Ishikawa (cell line): ENCODE measurements at regions not wholly inside any gene's neighbourhood (a gene's known extent, or its start where the extent isn't known, plus 50 kb on each side); places are given as distances from the start of the nearest gene placed in this dataset.

Experiments used
- CEBPB ChIP-seq: IDR thresholded peaks from 2 replicates; pipeline ENCODE4 v1.6.1; 2012
- EGR1 ChIP-seq: IDR thresholded peaks from 2 replicates; pipeline ENCODE4 v1.6.1; 2012
- EP300 ChIP-seq: IDR thresholded peaks from 2 replicates; pipeline ENCODE4 v1.6.1; 2012; ENCODE audit warnings: borderline replicate concordance
- FOXM1 ChIP-seq: IDR thresholded peaks from 2 replicates; pipeline ENCODE4 v1.6.1; 2012; ENCODE audit warnings: low read depth, borderline replicate concordance
- RAD21 ChIP-seq: IDR thresholded peaks from 2 replicates; pipeline ENCODE4 v1.6.1; 2012; ENCODE audit warnings: low read depth
- YY1 ChIP-seq: IDR thresholded peaks from 2 replicates; pipeline ENCODE4 v1.6.1; 2012; ENCODE audit warnings: low read depth
- TF ChIP-seq, protein P1 (sequence below): IDR thresholded peaks from 2 replicates; pipeline ENCODE4 v1.6.1; 2012; ENCODE audit warnings: low read depth, mild to moderate bottlenecking

DNA sequence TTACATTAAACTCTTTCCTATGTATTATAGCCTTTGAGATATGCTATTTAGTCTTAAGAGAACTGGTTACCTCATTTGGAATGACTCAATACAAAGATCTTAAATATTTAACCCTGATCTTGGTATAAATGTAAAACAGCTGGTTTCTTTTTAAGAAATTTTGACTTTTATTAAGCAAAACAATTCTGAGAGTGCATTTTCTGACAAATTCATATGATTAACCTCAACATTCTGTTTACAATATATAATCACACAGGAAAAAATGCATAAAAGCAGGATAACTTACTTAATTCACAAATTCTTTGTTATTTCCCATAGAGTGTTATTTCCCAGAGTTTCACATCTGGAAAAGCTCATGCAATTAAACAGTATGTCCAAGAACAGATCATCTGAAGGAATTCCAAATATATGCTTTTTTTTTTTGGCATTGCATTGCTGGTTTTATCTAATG is 400.4 kb upstream of the THBS1 start:
- no peak for TF ChIP-seq FOXM1
- TF ChIP-seq RAD21 = no peak
- no peak for TF ChIP-seq EGR1
- TF ChIP-seq CEBPB = no peak
- no peak for TF ChIP-seq YY1
- no peak for TF ChIP-seq EP300
- TF ChIP-seq, protein P1, sequence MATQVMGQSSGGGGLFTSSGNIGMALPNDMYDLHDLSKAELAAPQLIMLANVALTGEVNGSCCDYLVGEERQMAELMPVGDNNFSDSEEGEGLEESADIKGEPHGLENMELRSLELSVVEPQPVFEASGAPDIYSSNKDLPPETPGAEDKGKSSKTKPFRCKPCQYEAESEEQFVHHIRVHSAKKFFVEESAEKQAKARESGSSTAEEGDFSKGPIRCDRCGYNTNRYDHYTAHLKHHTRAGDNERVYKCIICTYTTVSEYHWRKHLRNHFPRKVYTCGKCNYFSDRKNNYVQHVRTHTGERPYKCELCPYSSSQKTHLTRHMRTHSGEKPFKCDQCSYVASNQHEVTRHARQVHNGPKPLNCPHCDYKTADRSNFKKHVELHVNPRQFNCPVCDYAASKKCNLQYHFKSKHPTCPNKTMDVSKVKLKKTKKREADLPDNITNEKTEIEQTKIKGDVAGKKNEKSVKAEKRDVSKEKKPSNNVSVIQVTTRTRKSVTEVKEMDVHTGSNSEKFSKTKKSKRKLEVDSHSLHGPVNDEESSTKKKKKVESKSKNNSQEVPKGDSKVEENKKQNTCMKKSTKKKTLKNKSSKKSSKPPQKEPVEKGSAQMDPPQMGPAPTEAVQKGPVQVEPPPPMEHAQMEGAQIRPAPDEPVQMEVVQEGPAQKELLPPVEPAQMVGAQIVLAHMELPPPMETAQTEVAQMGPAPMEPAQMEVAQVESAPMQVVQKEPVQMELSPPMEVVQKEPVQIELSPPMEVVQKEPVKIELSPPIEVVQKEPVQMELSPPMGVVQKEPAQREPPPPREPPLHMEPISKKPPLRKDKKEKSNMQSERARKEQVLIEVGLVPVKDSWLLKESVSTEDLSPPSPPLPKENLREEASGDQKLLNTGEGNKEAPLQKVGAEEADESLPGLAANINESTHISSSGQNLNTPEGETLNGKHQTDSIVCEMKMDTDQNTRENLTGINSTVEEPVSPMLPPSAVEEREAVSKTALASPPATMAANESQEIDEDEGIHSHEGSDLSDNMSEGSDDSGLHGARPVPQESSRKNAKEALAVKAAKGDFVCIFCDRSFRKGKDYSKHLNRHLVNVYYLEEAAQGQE = no peak
